CD4-positive, alpha-beta T cell treated with Interferon alpha-2 for 1 hour (primary cell): ENCODE measurements at regions not wholly inside any gene's neighbourhood (a gene's known extent, or its start where the extent isn't known, plus 50 kb on each side); places are given as distances from the start of the nearest gene placed in this dataset.

Experiments used
- DNase-seq, 2 donors: peaks; one replicate each; pipeline ENCODE4 v3.0.0-alpha.2; 2020 to 2022

DNA sequence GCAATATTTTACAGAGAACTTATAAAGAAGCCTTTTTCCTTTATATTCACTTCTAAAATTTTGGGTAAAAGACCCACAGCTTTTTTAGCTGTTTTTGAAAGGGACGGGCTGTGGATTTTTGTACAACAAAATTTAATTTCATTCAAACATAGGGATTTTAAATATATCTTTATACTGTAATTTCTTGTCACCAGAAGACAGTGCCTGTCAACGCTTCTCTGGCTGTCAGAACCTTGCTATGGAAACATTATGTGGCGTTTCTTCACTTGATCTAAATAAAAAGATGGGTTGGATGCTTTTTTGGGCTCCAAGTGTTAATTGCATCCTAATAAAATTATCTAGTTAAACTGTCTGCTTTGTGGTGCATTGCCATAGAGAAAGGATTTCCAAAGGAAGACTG lies 635.6 kb upstream of the ALCAM start:
- no peak for DNase-seq

GRCh38 chr3:104734627-104735026 lies 632.1 kb upstream of the ALCAM start:
- DNase-seq = no peak

GRCh38 chr3:104735691-104736090 lies 631.0 kb upstream of the ALCAM start:
- DNase-seq = no peak

- DNase-seq = no peak
Measured at GRCh38 chr3:104738271-104738670, 628.4 kb upstream of the ALCAM start.

GRCh38 chr3:104740874-104741379 lies 625.8 kb upstream of the ALCAM start:
- no peak for DNase-seq

DNA sequence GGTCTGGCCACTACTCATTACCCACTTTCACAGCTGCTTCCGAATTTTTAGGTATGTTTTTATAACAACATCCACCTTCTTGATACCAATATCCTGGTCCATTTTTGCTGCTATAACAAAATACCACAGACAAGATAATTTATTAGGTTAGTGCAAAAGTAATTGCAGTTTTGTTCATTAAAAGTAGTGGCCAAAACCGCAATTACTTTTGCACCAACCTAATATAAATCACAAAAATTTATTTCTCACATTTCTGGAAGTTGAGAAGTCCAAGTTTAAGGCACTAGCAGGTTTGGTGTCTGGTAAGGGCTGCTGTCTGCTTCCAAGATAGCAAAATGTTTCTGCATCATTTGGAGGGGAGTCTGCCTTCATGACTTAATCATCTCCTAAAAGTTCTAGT lies 624.7 kb upstream of the ALCAM start:
- DNase-seq = no peak

- no peak for DNase-seq
Measured at GRCh38 chr3:104745313-104745712, 621.4 kb upstream of the ALCAM start.

DNA sequence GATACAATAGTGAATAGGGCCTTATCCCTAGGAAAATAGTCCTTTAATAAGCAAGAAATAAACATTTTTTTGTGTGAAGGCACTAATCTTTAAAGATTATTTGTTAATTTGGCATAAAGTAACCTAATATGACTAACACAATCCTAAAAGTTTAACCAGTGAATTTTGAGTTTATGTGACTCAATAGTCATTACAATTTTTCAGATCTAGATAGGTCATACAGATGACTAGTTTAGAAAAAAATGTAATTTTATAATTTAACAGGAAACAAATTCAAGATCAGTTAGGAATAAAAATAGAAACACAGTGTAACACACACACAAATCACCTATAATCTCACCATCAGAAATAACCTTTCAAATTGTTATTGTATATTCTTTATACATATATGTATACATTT lies 620.7 kb upstream of the ALCAM start:
- no peak for DNase-seq

- no peak for DNase-seq
Measured at GRCh38 chr3:104750581-104750980, 616.1 kb upstream of the ALCAM start.

DNA sequence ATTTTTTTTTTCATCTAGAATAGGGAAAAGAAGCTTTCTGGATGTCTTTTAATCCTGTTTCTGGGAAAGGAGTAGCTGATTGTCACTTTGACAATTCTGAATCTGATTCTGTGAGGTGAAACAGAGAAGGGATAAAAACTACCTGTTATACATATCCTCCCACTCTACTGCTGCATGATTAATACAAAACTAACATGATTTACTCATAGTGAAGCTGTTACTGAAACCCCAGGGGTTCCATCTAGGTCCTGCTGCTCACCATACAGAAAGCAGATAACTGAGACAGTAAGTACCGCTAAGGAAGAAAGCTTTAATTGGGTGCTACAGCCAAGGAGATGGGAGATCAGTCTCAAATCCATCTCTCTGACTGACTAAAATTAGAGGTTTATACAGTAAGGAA lies 610.9 kb upstream of the ALCAM start:
- no peak for DNase-seq

- DNase-seq = no peak
Measured at GRCh38 chr3:104763007-104763406, 603.7 kb upstream of the ALCAM start.

GRCh38 chr3:104764496-104764895 lies 602.2 kb upstream of the ALCAM start:
- DNase-seq = no peak

DNA sequence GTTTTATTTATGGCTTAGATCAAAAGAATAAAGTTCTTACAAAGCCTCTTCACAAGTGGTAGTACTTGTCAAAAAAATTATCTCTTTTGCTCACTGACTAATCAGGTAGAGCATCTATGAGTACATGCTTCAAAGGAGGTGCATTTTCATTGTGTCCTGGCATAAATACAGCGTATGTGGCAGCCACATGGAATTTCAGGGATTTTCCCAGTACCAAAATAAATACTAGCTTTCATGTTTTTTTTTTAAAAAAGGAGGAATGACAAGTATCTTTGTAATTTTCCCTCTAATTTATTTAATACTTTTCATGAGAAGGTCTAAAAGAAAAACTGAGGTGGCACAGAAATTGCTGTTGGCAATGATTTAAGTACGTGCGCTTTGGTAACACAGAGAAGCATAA lies 597.8 kb upstream of the ALCAM start:
- DNase-seq = no peak

- no peak for DNase-seq
Measured at GRCh38 chr3:104779324-104779723, 587.4 kb upstream of the ALCAM start.

GRCh38 chr3:104781112-104781511 lies 585.6 kb upstream of the ALCAM start:
- DNase-seq = no peak

DNA sequence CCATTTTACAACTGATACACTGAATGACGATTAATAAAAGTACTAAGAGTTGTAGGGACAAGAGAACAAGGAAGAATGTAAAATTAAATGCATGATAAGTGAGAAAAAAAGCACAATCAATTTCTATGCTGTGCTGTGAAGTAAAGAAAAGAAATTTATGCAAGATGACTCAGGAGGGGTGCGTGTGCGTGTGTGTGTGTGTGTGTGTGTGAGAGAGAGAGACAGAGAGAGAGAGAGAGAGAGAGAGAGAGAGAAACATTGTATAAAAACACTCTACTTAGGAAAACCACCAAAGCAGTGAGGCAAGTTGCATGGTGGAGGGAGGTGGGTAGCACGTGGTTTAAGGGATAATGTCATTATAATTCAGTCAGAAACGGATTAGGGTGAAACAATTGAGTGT lies 580.8 kb upstream of the ALCAM start:
- no peak for DNase-seq

- no peak for DNase-seq
Measured at GRCh38 chr3:104787306-104787705, 579.4 kb upstream of the ALCAM start.

- DNase-seq = no peak
Measured at GRCh38 chr3:104788807-104789206, 577.9 kb upstream of the ALCAM start.

DNA sequence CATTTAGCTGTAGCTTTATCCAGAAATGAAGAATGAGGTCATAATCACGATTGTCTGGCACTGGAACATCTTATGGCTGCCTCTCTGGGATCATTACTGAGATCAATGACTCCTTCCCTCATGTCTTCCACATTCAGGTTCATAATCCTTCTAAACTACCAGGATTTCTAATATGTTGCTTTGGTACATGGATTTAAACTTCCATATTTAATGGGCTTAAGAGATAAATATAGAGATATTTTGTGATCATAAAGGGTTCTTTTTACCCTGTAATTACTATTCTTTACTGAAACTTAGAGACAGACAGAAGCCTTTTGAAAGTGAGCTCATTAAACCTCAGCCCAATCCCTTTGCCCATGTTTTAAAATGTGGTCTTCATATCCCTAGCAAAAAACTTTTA lies 575.4 kb upstream of the ALCAM start:
- DNase-seq = no peak

DNA sequence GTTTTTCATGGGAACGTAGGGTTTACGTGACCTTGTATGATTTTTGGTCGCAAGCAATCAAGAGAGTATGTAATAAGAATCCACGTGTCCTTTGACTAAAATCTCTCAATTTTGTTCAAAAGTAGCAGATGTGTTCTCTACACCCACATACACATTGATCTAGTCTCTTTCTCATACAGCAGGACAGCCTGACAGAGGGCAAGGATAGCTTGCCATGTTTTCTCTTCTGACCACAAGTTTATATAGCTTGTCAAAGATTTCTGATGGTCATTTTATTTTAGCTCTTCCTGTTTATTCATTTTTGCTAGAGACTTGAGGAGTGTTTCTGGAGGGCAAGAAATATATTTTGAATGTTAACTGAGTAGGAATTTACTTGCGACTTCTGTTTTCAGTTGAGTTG lies 570.2 kb upstream of the ALCAM start:
- DNase-seq = no peak

- DNase-seq = no peak
Measured at GRCh38 chr3:104805042-104805441, 561.7 kb upstream of the ALCAM start.

GRCh38 chr3:104805508-104805907 lies 561.2 kb upstream of the ALCAM start:
- DNase-seq = no peak

- no peak for DNase-seq
Measured at GRCh38 chr3:104810896-104811295, 555.8 kb upstream of the ALCAM start.

DNA sequence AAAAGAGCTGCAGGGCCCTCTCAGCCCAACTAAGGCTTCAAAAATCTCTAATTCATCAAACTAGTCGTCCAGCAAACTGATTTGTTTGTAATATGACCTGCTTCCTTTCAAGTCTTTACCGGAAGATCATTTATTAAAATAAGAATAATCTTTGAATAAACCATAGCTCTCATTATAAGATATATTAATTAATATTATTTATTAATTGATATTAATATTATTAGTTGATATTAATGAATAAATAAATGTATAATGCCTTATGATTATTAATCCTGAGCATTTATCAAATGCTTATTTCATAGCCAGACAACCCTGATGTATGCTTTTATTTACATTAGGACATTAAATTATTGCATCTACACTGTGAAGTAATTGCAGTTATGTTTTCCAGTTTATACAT lies 550.7 kb upstream of the ALCAM start:
- DNase-seq = no peak

DNA sequence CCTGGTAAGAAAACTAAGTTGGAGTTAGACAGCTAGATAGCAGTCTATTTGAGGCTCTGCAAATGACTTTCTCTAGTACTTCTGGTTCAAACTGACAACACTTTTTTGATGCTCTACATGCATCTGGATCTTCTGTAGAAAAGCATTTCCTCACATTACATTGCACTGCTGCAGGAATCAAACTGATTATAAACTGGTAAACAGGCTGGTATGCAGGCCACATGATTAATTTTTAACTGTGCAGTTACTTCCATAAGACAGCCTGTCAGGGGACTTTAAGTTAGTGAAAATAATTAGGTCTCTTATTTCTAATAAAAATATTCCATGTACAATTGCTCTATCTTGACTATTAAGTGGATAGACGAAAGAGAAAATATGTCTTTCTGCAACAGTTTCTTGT lies 550.0 kb upstream of the ALCAM start:
- DNase-seq = no peak

DNA sequence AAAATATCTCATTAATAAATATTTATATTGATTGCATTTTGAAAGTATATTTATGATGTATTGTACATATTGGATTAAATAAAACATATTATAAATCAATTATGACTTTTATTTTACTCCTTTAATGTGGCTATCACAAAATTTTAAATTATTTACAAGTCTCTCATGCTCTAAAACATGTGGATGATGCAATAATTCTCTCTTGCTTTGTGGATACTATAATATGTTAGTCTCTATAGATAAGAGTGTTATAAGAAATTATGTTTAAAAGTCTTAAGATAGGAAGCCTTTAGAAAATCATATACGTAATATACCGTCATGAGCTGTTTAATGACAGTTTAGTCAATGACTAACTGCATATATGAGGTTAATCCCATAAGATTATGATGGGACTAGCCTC lies 547.4 kb upstream of the ALCAM start:
- DNase-seq = no peak
